ENCODE measurements at regions not wholly inside any gene's neighbourhood (a gene's known extent, or its start where the extent isn't known, plus 50 kb on each side); places are given as distances from the start of the nearest gene placed in this dataset.

- no peaks in the 10 kb centered on the region for H3K36me3 ChIP-seq (ENCODE audit: control insufficient read depth, low read length)
- no peaks in the 10 kb centered on the region for H3K79me2 ChIP-seq (ENCODE audit: control insufficient read depth, low read length)
- H3K4me1 ChIP-seq (ENCODE audit: control insufficient read depth, low read length) = no peaks in the 10 kb centered on the region
- H3K27me3 ChIP-seq (ENCODE audit: control insufficient read depth, low read length) = no peaks in the 10 kb centered on the region
- TF ChIP-seq EZH2phosphoT487 (IDR thresholded peaks at IDR 0.05; ENCODE audit: borderline replicate concordance, low read length) (no peak), CTCF (IDR thresholded peaks at IDR 0.05; ENCODE audit: low read depth, low read length, poor library complexity, severe bottlenecking) (no peak)
- H3F3A ChIP-seq (ENCODE audit: control insufficient read depth, insufficient read depth) = no peaks in the 10 kb centered on the region
- H3K9me2 ChIP-seq (replicated peaks; ENCODE audit: control insufficient read depth, low read length) = no peaks in the 10 kb centered on the region
- H4K20me1 ChIP-seq (ENCODE audit: control insufficient read depth, insufficient read depth, low read depth, low read length) = no peaks in the 10 kb centered on the region
- H3K4me2 ChIP-seq (ENCODE audit: low read length) = no peak overlapping the region
- H3K9me3 ChIP-seq (ENCODE audit: control insufficient read depth, insufficient read depth, low read length) = no peaks in the 10 kb centered on the region
- no peak overlapping the region for H3K4me3 ChIP-seq (ENCODE audit: low read length)
- H3K27ac ChIP-seq (ENCODE audit: low read depth, low read length) = no peak overlapping the region
Observed at GRCh38 chr18:40208958-40209357, 1746.1 kb upstream of the PIK3C3 start.

- Histone ChIP-seq H3K4me1 (ENCODE audit: control insufficient read depth, low read length) (no peaks in the 10 kb centered on the region), H3K27me3 (ENCODE audit: control insufficient read depth, low read length) (no peaks in the 10 kb centered on the region)
- TF ChIP-seq CTCF (IDR thresholded peaks at IDR 0.05; ENCODE audit: low read depth, low read length, poor library complexity, severe bottlenecking) (no peak), EZH2phosphoT487 (IDR thresholded peaks at IDR 0.05; ENCODE audit: borderline replicate concordance, low read length) (no peak)
Observed at GRCh38 chr18:40197711-40198110, 1757.3 kb upstream of the PIK3C3 start.

GRCh38 chr18:40186677-40187076 lies 1768.4 kb upstream of the PIK3C3 start:
- Histone ChIP-seq H3K9me3 (ENCODE audit: control insufficient read depth, insufficient read depth, low read length) (no peaks in the 10 kb centered on the region), H3F3A (ENCODE audit: control insufficient read depth, insufficient read depth) (no peaks in the 10 kb centered on the region), H3K9me2 (replicated peaks; ENCODE audit: control insufficient read depth, low read length) (no peaks in the 10 kb centered on the region), H3K27me3 (ENCODE audit: control insufficient read depth, low read length) (no peaks in the 10 kb centered on the region), H3K4me3 (ENCODE audit: low read length) (no peak overlapping the region), H3K4me2 (ENCODE audit: low read length) (no peak overlapping the region), H3K4me1 (ENCODE audit: control insufficient read depth, low read length) (no peaks in the 10 kb centered on the region), H3K79me2 (ENCODE audit: control insufficient read depth, low read length) (no peaks in the 10 kb centered on the region), H3K36me3 (ENCODE audit: control insufficient read depth, low read length) (no peaks in the 10 kb centered on the region), H3K27ac (ENCODE audit: low read depth, low read length) (no peak overlapping the region), H4K20me1 (ENCODE audit: control insufficient read depth, insufficient read depth, low read depth, low read length) (no peaks in the 10 kb centered on the region)
- TF ChIP-seq CTCF (IDR thresholded peaks at IDR 0.05; ENCODE audit: low read depth, low read length, poor library complexity, severe bottlenecking) = no peak

More at GRCh38 chr18:40197711-40198110, 1757.3 kb upstream of the PIK3C3 start:
- no peaks in the 10 kb centered on the region for H3K9me3 ChIP-seq (ENCODE audit: control insufficient read depth, insufficient read depth, low read length)
- no peaks in the 10 kb centered on the region for H3F3A ChIP-seq (ENCODE audit: control insufficient read depth, insufficient read depth)
- no peak overlapping the region for H3K4me3 ChIP-seq (ENCODE audit: low read length)
- H4K20me1 ChIP-seq (ENCODE audit: control insufficient read depth, insufficient read depth, low read depth, low read length) = no peaks in the 10 kb centered on the region
- no peak overlapping the region for H3K4me2 ChIP-seq (ENCODE audit: low read length)
- H3K79me2 ChIP-seq (ENCODE audit: control insufficient read depth, low read length) = no peaks in the 10 kb centered on the region
- H3K36me3 ChIP-seq (ENCODE audit: control insufficient read depth, low read length) = no peaks in the 10 kb centered on the region
- H3K27ac ChIP-seq (ENCODE audit: low read depth, low read length) = no peak overlapping the region
- no peaks in the 10 kb centered on the region for H3K9me2 ChIP-seq (replicated peaks; ENCODE audit: control insufficient read depth, low read length)

Measured in DOHH2 (cell line).